ENCODE measurements at regions not wholly inside any gene's neighbourhood (a gene's known extent, or its start where the extent isn't known, plus 50 kb on each side); places are given as distances from the start of the nearest gene placed in this dataset.

GRCh38 chr13:26908126-26908525 is 147.5 kb upstream of the GPR12 start:
- no peak for DNase-seq
- TF ChIP-seq CTCF (IDR thresholded peaks at IDR 0.05) (no peak), POLR2A (IDR thresholded peaks at IDR 0.05) (no peak)

GRCh38 chr13:26899202-26899601 is 138.6 kb upstream of the GPR12 start:
- intact Hi-C loops (cut with DNase I; ENCODE audit: low total_unique reads) = no loop called here
- no peaks in the 10 kb centered on the region for H3K36me3 ChIP-seq (ENCODE audit: low read depth, missing control alignments)
- WGBS, 2 donors = 61 to 77% methylated on average over 5 of the region's 5 CpGs
- no peaks in the 10 kb centered on the region for H3K9me3 ChIP-seq
- no peaks in the 10 kb centered on the region for H3K27me3 ChIP-seq
- H3K27ac ChIP-seq = no peak overlapping the region
- no peak for DNase-seq
- TF ChIP-seq POLR2A (IDR thresholded peaks at IDR 0.05) (no peak), CTCF (IDR thresholded peaks at IDR 0.05) (no peak)
- no peak overlapping the region for H3K4me3 ChIP-seq
- H3K4me1 ChIP-seq = no peaks in the 10 kb centered on the region

More at GRCh38 chr13:26908126-26908525, 147.5 kb upstream of the GPR12 start:
- no peaks in the 10 kb centered on the region for H3K4me1 ChIP-seq
- intact Hi-C loops (cut with DNase I; ENCODE audit: low total_unique reads) = no loop called here
- no peaks in the 10 kb centered on the region for H3K36me3 ChIP-seq (ENCODE audit: low read depth, missing control alignments)
- no peaks in the 10 kb centered on the region for H3K27me3 ChIP-seq
- H3K9me3 ChIP-seq = no peaks in the 10 kb centered on the region
- H3K27ac ChIP-seq = no peak overlapping the region
- no peak overlapping the region for H3K4me3 ChIP-seq
- WGBS, 2 donors = 54 to 57% methylated on average over 4 of the region's 4 CpGs

- no peak for DNase-seq
- H3K4me3 ChIP-seq = no peak overlapping the region
- H3K9me3 ChIP-seq = no peaks in the 10 kb centered on the region
- H3K36me3 ChIP-seq (ENCODE audit: low read depth, missing control alignments) = no peaks in the 10 kb centered on the region
- TF ChIP-seq CTCF (IDR thresholded peaks at IDR 0.05) = no peak
- no peaks in the 10 kb centered on the region for H3K27me3 ChIP-seq
- WGBS, 2 donors = 85 to 91% methylated on average over 18 to 20 of the region's 23 CpGs
- H3K27ac ChIP-seq = no peak overlapping the region
- no peaks in the 10 kb centered on the region for H3K4me1 ChIP-seq
- intact Hi-C loops (cut with DNase I; ENCODE audit: low total_unique reads) = no loop called here
Measured at GRCh38 chr13:26897706-26898550, 137.3 kb upstream of the GPR12 start.

GRCh38 chr13:26896986-26897668 is 136.5 kb upstream of the GPR12 start:
- no peaks in the 10 kb centered on the region for H3K27me3 ChIP-seq
- DNase-seq = no peak

More at GRCh38 chr13:26896986-26897668, 136.5 kb upstream of the GPR12 start:
- no peak for TF ChIP-seq POLR2A (IDR thresholded peaks at IDR 0.05)
- TF ChIP-seq CTCF (IDR thresholded peaks at IDR 0.05) = no peak
- 67 to 74% methylated on average over 4 of the region's 4 CpGs for WGBS, 2 donors
- H3K9me3 ChIP-seq = no peaks in the 10 kb centered on the region
- H3K4me3 ChIP-seq = no peak overlapping the region
- H3K4me1 ChIP-seq = no peaks in the 10 kb centered on the region
- H3K36me3 ChIP-seq (ENCODE audit: low read depth, missing control alignments) = no peaks in the 10 kb centered on the region
- no peak overlapping the region for H3K27ac ChIP-seq
- intact Hi-C loops (cut with DNase I; ENCODE audit: low total_unique reads) = no loop called here
